ENCODE measurements at regions not wholly inside any gene's neighbourhood (a gene's known extent, or its start where the extent isn't known, plus 50 kb on each side); places are given as distances from the start of the nearest gene placed in this dataset.

GRCh38 chr20:60430516-60431001, 472.3 kb downstream of the CDH26 start:
- Mint-ChIP-seq H3K27me3 (ENCODE audit: low read depth, poor library complexity) (peaks cover 17% of the 10 kb centered on the region), H3K9me3 (no peaks in the 10 kb centered on the region), H3K36me3 (ENCODE audit: low read depth) (no peaks in the 10 kb centered on the region), H3K4me3 (no peak overlapping the region), H3K27ac (no peak overlapping the region), H3K4me1 (no peaks in the 10 kb centered on the region)
- no peak for DNase-seq
- TF ChIP-seq CTCF (IDR thresholded peaks at IDR 0.05): no peak

DNA sequence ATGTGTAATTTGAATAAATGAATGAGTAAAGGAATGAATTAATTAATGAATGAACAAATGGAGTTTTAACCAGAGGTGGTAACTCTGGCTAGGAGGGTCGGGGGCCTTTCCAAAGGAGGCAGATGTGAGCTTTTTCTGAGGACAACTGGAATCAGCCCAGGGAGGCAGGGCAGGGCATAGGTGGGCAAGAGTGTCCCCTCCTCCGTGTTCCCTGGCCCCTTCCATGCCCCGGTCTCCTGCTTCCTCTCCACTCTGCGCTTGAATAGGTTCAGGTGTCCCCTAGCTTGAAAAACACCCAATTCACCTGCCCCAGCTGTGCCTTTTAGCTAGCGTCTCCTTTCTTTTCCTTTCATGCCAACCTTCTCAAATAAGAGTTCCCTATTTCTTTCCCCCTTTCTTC, 473.1 kb downstream of the CDH26 start:
- Mint-ChIP-seq H3K27me3 (ENCODE audit: low read depth, poor library complexity) (peaks cover 16% of the 10 kb centered on the region), H3K4me1 (no peaks in the 10 kb centered on the region), H3K36me3 (ENCODE audit: low read depth) (no peaks in the 10 kb centered on the region), H3K4me3 (no peak overlapping the region), H3K27ac (no peak overlapping the region), H3K9me3 (no peaks in the 10 kb centered on the region)
- no peak for DNase-seq
- no peak for TF ChIP-seq CTCF (IDR thresholded peaks at IDR 0.05)

GRCh38 chr20:60437418-60437817, 479.2 kb downstream of the CDH26 start:
- Mint-ChIP-seq H3K36me3 (ENCODE audit: low read depth) (no peaks in the 10 kb centered on the region), H3K9me3 (peaks cover 12% of the 10 kb centered on the region), H3K27me3 (ENCODE audit: low read depth, poor library complexity) (peaks cover 9% of the 10 kb centered on the region), H3K4me1 (no peaks in the 10 kb centered on the region), H3K27ac (no peak overlapping the region), H3K4me3 (no peak overlapping the region)
- TF ChIP-seq CTCF (IDR thresholded peaks at IDR 0.05): no peak
- no peak for DNase-seq

- peaks cover 7% of the 10 kb centered on the region for H3K9me3 Mint-ChIP-seq
- H3K27ac Mint-ChIP-seq: no peak overlapping the region
- H3K27me3 Mint-ChIP-seq (ENCODE audit: low read depth, poor library complexity): peaks cover 4% of the 10 kb centered on the region
- TF ChIP-seq CTCF (IDR thresholded peaks at IDR 0.05): no peak
- no peak overlapping the region for H3K4me3 Mint-ChIP-seq
- DNase-seq: no peak
- no peaks in the 10 kb centered on the region for H3K36me3 Mint-ChIP-seq (ENCODE audit: low read depth)
- no peaks in the 10 kb centered on the region for H3K4me1 Mint-ChIP-seq
Observed at GRCh38 chr20:60446267-60447111, 488.3 kb downstream of the CDH26 start.

- no peak for TF ChIP-seq CTCF (IDR thresholded peaks at IDR 0.05)
- H3K27me3 Mint-ChIP-seq (ENCODE audit: low read depth, poor library complexity): peaks cover 4% of the 10 kb centered on the region
- H3K27ac Mint-ChIP-seq: no peak overlapping the region
- H3K36me3 Mint-ChIP-seq (ENCODE audit: low read depth): no peaks in the 10 kb centered on the region
- H3K9me3 Mint-ChIP-seq: peaks cover 1% of the 10 kb centered on the region
- H3K4me3 Mint-ChIP-seq: no peak overlapping the region
- no peak for DNase-seq
- no peaks in the 10 kb centered on the region for H3K4me1 Mint-ChIP-seq
Observed at GRCh38 chr20:60447703-60448102, 489.5 kb downstream of the CDH26 start.
